SK-N-MC (cell line): ENCODE measurements at regions not wholly inside any gene's neighbourhood (a gene's known extent, or its start where the extent isn't known, plus 50 kb on each side); places are given as distances from the start of the nearest gene placed in this dataset.

ENCODE experiments used
- EZH2 ChIP-seq: fragments of 200-600 bp; sonication (generic); IDR thresholded peaks from one replicate; pipeline ENCODE4 v1.6.1; 2017; ENCODE audit warnings: antibody characterized with exemption
- FOXP2 ChIP-seq: optimal IDR thresholded peaks from 2 replicates; pipeline ENCODE3; 2011; ENCODE audit warnings: mild to moderate bottlenecking, moderate library complexity; ENCODE audit not compliant: insufficient read depth; ENCODE audit errors: extremely low read length, control extremely low read depth
- POLR2AphosphoS5 ChIP-seq: IDR thresholded peaks from 2 replicates; pipeline ENCODE4 v1.6.1; 2012; ENCODE audit warnings: mild to moderate bottlenecking, low read depth, low read length, borderline replicate concordance

GRCh38 chrX:7512845-7513244 is 330.1 kb upstream of the VCX start:
- TF ChIP-seq EZH2 (no peak), FOXP2 (no peak), POLR2AphosphoS5 (no peak)
